Stimulated activated CD8-positive, alpha-beta memory T cell treated with anti-CD3 and anti-CD28 coated beads, Interleukin-15, amount 100 ng/mL, for 48 hours (primary cell): ENCODE measurements at regions not wholly inside any gene's neighbourhood (a gene's known extent, or its start where the extent isn't known, plus 50 kb on each side); places are given as distances from the start of the nearest gene placed in this dataset.

Experiments
- DNase-seq, 2 donors: peaks; one replicate each; pipeline ENCODE4 v3.0.0-alpha.2; 2020; ENCODE audit warnings: low read depth in 2 of 2

DNA sequence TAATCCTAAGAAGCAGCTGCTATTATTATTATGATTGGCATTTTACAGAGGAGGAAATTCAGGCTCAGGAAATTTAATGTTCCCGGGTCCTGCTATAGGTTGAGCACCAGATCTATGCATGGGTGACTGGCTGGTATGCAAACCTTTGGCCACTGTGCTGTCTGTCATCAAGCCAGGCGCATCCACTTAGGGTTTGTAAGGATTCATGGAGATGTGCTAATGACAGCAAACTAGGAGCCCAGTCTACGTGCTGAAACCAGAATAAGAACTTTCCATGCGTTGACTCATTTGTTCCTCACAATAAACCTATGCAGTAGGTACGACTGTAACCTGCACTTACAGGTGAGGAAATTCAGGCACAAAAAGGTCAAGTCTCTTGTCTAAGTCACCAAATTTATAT is 64.5 kb upstream of the ZMIZ1 start:
- DNase-seq = no peak

DNA sequence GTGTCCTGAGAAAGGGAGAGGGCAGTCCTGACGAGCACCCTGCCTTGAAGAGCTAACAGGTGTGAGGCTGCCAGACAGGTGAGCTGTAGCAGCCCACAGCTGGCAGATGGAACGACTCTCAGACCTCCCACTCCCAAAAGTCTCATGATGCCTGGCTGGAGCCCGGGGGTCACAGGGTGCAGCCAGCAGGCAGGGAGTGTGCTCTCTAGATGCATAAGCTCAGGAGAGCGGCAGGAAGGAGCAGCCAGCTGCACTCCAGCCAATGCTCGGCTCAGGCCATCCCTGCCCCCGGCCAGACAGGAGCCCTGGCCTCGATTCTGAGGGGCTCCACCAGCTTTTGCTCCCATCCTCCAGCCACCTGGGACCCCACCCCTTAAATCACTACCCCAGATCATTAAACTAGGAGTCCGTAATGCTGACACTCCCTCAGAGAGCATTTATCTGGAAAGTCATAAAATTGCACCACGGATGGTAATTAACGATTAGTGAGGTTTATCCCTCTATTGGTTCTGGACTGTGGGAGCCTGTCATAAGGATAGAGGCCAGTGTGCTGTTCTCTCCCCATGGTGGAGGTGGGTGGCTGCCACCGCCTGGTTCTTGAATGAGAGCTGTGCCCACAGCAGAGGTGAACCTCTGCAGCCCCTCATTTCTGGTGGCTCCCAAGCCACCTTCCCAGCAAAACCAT is 63.5 kb upstream of the ZMIZ1 start:
- DNase-seq = no peak

- DNase-seq = no peak
Measured at GRCh38 chr10:79007018-79007417, 61.7 kb upstream of the ZMIZ1 start.

GRCh38 chr10:79007421-79008319 is 61.1 kb upstream of the ZMIZ1 start:
- no peak for DNase-seq

DNA sequence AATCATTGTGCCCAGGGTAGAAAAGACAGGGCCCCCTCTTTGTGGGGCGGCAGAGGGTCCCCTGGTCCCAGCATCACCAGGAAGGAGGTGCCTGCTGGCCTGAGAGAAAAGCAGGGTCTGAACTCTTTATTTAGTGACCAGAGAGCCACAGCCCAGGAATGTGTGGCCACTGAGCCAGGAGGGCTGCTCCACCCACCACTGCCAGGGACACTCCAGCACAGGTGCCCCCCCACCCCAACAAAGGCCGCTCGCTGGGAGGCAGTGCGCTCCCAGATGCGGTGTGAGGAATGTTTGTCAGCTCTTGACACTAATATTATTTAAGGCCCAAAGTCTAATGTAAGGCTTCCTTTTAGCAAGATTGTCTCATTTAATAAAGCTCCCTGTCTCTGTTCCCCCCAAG is 59.6 kb upstream of the ZMIZ1 start:
- no peak for DNase-seq

DNA sequence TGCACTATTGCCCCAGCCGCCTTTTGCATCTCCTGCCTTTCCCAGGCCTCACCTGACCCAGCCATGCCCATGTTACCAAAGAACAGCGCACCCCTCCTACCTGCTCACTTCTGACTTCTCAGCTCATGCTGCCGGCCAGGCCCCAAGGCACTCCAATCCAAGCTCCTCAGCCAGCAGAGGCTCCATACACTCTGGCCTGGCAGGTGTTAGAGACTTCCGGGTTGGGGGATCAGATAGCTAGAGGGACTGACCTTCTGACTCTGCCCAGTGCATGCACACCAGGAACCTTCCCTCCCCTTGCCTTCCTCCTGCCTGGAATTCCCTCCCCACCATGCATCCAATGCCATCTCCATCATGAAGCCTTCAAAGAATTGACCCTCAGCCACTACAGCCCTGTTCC is 56.2 kb upstream of the ZMIZ1 start:
- DNase-seq = no peak

GRCh38 chr10:79013406-79013987 is 55.3 kb upstream of the ZMIZ1 start:
- DNase-seq = no peak

DNA sequence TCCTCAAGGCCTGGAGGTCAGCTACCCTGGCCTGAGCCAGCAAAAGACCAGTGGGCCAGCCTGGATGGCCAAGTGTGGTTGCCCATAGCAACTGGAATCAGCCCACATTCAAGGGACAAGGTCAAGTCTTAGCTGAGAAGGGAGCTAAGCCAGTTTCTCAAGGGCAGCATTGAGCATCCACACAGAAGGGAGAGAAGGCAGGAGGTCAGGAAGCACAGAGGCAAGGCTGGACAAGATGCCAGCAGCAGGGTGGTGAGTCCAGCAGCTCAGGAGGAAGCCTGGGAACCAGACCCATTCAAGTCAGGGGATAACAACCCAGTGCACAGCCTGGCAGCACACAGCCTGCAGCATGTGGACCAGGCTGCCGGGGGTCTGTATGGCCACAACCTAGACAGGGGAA is 54.0 kb upstream of the ZMIZ1 start:
- no peak for DNase-seq

- DNase-seq = no peak
Measured at GRCh38 chr10:79017882-79018520, 50.8 kb upstream of the ZMIZ1 start.

GRCh38 chr10:79018521-79019011 is 50.2 kb upstream of the ZMIZ1 start:
- no peak for DNase-seq
